NCI-H226 (cell line): ENCODE measurements at regions not wholly inside any gene's neighbourhood (a gene's known extent, or its start where the extent isn't known, plus 50 kb on each side); places are given as distances from the start of the nearest gene placed in this dataset.

Experiments used
- DNase-seq: peaks from one replicate; pipeline ENCODE4 v3.0.0-alpha.2; 2015

GRCh38 chr20:7820897-7821296 is 119.4 kb downstream of the HAO1 start:
- DNase-seq = no peak

- no peak for DNase-seq
Observed at GRCh38 chr20:7822772-7823171, 117.5 kb downstream of the HAO1 start.

- DNase-seq = no peak
Observed at GRCh38 chr20:7828437-7828836, 111.8 kb downstream of the HAO1 start.

GRCh38 chr20:7829031-7829430 is 111.2 kb downstream of the HAO1 start:
- no peak for DNase-seq

- DNase-seq = no peak
Observed at GRCh38 chr20:7829776-7830175, 110.5 kb downstream of the HAO1 start.
